Liver (tissue), 3 donors: ENCODE measurements at regions not wholly inside any gene's neighbourhood (a gene's known extent, or its start where the extent isn't known, plus 50 kb on each side); places are given as distances from the start of the nearest gene placed in this dataset.

ENCODE experiments used
- CTCF ChIP-seq: fragments of 150-350 bp; IDR thresholded peaks from 2 replicates; pipeline ENCODE4 v1.5.1; 2017; ENCODE audit warnings: improper control_type of control experiment, low read depth, low read length; ENCODE audit not compliant: missing input control
- EGR1 ChIP-seq, 2 donors: IDR thresholded peaks; 2 replicates each; pipeline ENCODE4 v1.6.1; 2016 to 2018; ENCODE audit warnings: antibody characterized with exemption in 2 of 2, low read depth in 2 of 2
- NR2F2 ChIP-seq: IDR thresholded peaks from 2 replicates; pipeline ENCODE4 v1.6.1; 2016; ENCODE audit warnings: antibody characterized with exemption
- RAD21 ChIP-seq, 2 donors: IDR thresholded peaks; 2 replicates each; pipeline ENCODE4 v1.6.1; 2016; ENCODE audit warnings: antibody characterized with exemption in 2 of 2, mild to moderate bottlenecking in 2 of 2
- SP1 ChIP-seq: IDR thresholded peaks from 2 replicates; pipeline ENCODE4 v1.6.1; 2018; ENCODE audit warnings: antibody characterized with exemption, mild to moderate bottlenecking
- YY1 ChIP-seq: IDR thresholded peaks from 2 replicates; pipeline ENCODE4 v1.6.1; 2016; ENCODE audit warnings: antibody characterized with exemption, mild to moderate bottlenecking
- TF ChIP-seq, protein P1 (sequence below): IDR thresholded peaks from 2 replicates; pipeline ENCODE4 v1.6.1; 2016; ENCODE audit warnings: antibody characterized with exemption, mild to moderate bottlenecking
- donor health status: healthy.
- donor health status: healthy.

- no peak for TF ChIP-seq CTCF
- no peak for TF ChIP-seq RAD21 (IDR thresholded peaks at IDR 0.05)
- no peak for TF ChIP-seq SP1
- TF ChIP-seq, protein P1, sequence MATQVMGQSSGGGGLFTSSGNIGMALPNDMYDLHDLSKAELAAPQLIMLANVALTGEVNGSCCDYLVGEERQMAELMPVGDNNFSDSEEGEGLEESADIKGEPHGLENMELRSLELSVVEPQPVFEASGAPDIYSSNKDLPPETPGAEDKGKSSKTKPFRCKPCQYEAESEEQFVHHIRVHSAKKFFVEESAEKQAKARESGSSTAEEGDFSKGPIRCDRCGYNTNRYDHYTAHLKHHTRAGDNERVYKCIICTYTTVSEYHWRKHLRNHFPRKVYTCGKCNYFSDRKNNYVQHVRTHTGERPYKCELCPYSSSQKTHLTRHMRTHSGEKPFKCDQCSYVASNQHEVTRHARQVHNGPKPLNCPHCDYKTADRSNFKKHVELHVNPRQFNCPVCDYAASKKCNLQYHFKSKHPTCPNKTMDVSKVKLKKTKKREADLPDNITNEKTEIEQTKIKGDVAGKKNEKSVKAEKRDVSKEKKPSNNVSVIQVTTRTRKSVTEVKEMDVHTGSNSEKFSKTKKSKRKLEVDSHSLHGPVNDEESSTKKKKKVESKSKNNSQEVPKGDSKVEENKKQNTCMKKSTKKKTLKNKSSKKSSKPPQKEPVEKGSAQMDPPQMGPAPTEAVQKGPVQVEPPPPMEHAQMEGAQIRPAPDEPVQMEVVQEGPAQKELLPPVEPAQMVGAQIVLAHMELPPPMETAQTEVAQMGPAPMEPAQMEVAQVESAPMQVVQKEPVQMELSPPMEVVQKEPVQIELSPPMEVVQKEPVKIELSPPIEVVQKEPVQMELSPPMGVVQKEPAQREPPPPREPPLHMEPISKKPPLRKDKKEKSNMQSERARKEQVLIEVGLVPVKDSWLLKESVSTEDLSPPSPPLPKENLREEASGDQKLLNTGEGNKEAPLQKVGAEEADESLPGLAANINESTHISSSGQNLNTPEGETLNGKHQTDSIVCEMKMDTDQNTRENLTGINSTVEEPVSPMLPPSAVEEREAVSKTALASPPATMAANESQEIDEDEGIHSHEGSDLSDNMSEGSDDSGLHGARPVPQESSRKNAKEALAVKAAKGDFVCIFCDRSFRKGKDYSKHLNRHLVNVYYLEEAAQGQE: no peak
- TF ChIP-seq YY1: no peak
- TF ChIP-seq EGR1 (IDR thresholded peaks at IDR 0.05; ENCODE audit: low read depth in 2 of 2): no peak
- no peak for TF ChIP-seq NR2F2
Measured at GRCh38 chr7:112855227-112855626, 65.0 kb upstream of the TMEM168 start.
